Activated CD4-positive, alpha-beta T cell treated with anti-CD3 and anti-CD28 coated beads, Interleukin-2, amount 50 U/mL, for 4 hours (primary cell): ENCODE measurements at regions not wholly inside any gene's neighbourhood (a gene's known extent, or its start where the extent isn't known, plus 50 kb on each side); places are given as distances from the start of the nearest gene placed in this dataset.

ENCODE experiments used
- DNase-seq, 2 experiments: peaks; one replicate each; pipeline ENCODE4 v3.0.0-alpha.2; 2020

DNA sequence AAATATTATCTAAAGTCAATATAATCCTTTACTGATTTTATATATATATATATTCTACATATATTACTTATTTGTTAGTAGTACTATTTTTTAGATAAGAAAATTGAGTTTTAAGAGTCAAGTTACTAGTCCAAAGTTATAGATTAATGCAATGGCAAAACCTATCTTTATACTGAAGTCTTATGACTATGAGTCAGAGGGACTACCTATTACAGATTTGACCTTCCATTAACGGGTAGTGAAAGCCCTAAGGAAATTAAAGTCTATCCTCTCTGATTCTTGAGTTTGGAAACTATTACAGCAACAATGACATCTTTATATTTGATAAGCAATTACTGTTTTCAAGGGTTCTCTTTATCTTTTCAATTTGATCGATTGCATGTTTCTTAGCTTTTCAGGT lies 315.8 kb downstream of the CASP12 start:
- no peak for DNase-seq

DNA sequence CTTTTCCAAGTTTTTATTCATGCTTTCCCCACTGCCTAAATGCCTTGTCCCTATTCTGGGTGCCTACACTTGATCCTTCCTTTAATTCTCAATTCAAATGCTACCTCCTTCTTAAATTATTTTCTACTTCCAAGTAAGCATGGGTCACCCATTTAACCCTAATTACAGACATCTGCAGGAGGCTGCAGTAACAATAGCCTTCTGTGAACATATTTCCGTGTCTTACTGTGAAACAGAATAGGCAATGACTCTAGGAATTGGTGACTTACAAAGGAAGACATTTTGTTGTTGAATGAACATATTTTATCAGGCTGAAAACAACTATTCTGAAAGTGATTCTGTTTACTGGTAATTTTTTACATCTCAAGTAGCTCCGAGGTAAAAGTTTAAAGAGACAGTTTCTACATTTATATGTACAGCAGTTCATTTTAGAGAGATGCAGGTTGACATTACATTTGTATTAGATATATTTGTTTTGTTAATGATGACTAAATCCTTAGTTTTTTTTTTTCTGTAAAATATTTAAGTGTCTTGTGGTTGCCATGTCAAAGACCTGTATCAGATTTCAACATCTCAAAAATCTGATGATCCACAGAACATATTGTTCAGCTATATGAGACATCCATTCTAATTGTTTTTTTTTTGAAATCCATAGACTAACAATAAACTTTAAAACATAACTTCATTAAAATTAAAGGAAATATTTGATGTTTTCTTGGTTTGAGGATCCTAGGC lies 316.8 kb downstream of the CASP12 start:
- DNase-seq = no peak

DNA sequence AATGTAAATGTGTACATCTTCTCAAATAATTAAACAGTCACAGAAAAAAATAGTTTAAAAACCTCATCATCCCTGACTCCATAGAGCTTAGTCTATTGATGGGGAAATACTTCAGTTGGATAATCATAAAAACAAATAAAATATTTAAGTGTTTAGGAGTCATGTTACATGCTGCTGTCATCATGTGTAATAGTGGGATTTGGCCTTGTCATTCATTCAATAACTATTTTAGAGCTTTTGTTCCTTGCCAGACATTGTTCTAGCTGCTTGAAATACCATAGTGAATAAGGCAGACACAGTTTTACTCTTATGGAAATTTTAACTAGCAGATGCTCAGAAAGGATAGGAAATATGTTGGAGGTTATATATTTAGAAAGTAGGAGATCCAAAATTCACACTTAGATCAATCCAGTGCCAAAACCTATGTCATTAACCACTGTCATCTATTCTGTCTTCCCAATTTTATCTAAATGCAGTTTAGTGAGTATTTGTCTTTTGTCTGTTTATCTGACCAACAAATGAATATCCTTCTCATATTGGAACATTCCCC lies 324.7 kb downstream of the CASP12 start:
- no peak for DNase-seq

DNA sequence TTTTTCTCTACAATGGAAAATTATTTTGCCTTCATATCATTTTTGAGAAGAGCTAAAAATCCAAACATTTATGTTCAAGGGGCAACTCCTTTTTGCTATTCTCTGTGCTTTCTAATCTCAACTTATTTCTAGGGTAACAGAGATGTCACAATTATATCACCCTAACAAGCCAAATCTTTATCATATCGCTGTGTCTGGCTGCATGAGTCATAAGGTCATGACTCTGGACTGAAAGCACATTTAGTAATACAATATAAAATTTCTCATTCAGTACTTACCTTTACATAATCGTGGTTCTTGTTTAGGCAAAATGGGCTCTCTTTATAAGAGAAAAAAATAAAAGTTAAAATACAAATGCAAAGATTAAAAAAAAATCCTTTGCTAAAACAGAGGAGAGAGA lies 326.0 kb downstream of the CASP12 start:
- DNase-seq = no peak

DNA sequence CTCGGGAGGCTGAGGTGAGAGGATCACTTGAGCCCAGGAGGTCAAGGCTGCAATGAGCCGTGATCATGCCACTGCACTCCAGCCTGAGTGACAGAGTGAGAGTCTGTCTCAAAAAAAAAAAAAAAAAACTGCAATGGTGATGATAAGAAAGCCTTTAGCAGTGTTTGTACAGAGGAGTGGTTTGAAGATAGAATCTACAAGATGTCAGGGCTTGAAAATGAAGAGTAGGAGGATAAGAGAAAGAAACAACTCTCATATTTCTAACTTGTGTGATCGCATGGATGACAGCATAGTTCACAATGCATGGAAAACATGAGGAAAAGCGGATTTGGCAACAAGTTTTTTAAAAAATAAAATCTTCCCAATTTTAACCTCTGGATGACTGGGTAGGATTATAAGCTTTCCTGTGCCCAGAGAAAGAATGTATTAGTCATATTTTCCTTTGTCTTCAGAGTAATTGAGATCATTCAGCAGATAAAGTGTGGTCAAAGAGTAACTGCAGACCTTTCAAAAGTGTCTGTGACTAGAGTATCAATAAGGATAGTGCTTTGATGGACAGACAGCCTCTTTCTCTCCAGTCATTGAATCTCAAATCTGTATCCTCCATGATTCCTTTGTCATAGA lies 328.1 kb downstream of the CASP12 start:
- no peak for DNase-seq

DNA sequence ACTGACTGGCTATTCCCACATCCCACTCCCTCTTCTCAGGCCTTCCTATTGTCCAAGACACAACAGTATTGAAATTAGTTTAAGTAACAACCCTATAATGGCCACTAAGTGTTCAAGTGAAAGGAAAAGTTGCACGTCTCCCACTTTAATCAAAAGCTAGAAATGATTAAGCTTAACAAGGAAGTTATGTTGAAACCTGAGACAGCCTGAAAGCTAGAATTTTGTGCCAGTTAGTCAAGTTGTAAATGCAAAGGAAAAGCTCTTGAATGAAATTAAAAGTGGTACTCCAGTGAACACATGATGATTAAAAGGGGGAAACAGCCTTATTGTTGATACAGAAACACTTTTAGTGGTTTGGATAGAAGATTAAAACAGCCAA lies 332.7 kb downstream of the CASP12 start:
- DNase-seq = no peak

DNA sequence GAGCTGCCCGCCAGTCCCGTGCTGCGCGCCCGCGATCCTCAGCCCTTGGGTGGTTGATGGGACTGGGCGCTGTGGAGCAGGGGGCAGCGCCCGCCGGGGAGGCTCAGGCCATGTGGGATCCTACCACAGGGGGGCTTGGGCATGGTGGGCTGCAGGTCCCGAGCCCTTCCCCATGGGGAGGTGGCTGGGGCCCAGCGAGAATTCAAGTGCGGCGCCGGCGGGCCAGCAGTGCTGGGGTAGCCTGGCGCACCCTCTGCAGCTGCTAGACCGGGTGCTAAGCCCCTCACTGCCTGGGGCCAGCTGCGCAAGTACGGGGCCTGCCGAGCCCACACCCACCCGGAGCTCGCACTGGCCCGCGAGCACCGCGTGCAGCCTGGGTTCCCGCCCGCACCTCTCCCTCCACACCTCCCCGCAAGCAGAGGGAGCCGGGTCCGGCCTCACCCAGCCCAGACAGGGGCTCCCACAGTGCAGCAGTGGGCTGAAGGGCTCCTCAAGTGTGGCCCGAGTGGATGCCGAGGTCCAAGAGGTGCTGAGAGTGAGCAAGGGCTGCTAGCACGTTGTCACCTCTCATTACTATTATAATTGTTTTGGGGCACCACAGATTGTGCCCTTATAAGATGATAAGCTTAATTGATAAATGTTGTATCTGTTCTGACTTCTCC lies 333.2 kb downstream of the CASP12 start:
- no peak for DNase-seq

DNA sequence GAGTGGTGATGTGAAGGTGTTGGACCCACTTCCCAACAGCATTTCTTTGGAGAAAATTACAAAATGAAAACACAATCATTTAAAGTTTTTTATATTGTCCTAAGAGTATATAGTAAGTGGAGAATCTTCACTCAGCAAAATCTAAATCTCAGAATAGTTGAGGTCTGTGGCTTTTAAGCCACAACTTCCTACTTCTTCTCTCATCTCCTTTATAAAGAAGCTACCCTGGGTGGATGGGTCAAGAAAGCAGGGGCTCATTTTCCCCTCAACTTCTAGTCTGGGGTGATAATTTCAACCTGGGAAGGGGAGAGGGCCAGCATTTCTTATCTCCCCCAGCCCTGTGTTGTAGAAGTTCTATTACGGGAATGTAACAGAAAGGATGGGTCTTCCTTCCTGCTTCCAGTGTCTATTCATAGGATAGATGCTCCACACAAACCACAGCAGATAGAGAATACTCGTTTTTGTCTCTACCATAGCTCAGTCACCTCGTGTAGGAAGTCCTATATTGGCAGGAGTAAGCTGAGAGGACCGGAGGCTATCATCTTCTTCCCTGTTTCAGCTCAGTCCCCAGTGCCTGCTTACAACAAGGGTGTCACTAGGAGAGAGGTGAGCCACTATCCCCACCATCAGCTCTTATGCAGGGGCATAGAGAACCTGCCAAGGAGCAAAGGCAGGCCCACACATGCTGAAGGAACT lies 341.5 kb downstream of the CASP12 start:
- no peak for DNase-seq

DNA sequence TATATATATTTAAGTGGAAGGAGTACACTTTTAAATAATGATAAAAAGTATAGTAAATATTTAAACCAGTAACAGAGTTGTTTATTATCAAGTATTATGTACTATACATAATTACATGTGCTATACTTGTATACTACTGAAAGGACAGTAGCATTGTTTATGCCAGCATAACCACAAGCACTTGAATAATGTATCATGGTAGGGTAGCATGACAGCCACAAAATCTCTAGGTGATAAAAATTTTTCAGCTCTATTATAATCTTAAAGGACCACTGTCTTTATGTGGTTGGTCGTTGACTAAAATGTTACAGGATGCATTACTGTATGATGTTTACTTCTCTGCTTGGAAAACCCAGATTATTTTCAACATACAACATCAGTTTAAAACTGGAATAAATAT lies 349.2 kb downstream of the CASP12 start:
- DNase-seq = no peak

DNA sequence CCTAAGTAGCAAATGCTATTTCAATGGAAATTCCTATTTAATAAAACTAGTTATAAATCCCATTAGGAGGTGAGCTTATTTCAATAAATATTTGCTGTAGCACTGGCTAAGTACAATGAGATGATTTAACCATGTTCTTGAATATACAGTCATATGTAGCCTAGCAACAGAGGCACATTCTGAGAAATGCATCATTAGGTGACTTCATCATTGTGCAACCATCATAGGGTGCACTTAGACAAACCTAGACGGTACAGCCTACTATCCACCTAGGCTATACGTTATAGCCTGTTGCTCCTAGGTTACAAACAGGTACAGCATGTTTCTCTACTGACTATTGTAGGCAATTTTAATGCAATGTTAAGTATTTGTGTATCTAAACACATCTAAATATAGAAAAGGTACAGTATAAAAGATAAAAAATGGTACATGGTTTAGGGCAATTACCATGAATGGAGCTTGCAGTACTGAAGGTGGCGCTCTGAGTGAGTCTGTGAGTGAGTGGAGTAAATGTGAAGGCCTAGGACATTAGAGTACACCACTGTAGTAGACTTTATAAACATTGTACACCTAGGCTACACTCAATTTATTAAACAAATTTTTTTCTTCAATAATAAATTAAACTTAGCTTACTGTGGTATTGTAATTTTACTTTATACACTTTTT lies 350.1 kb downstream of the CASP12 start:
- DNase-seq = no peak

DNA sequence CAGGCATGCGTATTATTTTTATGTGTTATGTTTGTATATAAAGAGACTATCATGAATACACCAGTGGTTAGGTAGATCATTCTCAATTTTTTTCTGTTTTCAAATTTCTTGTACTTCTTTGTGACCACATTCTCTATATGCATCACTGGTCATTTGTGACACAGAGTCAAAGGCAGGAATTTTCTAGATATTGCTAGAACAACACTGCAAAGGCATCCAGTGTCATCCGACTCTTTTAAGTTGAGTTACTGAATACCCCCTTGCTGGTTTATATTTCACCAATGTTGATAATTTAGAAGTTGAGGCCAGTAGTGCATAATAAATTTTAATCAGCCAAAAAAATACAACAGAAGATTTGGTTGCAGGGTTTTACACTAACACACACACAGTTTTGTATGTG lies 351.8 kb downstream of the CASP12 start:
- no peak for DNase-seq

DNA sequence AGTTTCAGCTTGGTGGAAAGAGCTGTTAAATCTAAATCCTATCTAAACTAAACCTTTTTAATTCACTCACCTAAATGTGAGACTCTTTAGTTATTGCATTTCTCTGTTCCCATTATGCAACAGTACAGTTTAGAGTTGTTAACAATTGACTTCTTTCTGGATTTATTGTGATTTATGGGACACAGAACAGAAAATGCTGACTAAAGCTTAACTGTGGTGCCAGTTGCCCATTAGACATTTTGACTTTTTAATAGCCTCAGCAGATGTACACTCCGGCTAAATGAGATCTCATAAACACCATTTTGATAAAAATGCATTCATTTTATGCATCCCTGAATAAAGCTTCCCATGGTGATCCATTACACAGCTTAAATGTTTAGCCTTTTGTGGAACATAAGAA lies 356.6 kb downstream of the CASP12 start:
- DNase-seq = no peak

DNA sequence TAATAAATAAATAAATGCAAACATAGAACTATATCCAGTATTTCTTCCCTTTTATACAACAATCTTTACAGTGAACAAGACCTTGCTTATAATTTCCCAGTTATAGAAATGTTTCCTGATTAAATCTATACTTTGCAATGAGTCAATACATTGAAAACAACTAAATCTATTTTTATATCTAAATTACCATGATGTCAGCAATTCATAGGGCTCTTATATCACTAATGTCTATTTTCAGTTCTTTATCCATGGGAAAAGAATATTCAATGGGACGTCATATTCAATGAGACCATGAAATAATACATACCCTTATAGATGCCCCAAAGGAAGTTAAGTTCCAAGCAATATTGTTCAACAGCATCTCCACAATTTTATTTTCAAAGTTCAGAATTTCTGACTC lies 359.9 kb downstream of the CASP12 start:
- no peak for DNase-seq

DNA sequence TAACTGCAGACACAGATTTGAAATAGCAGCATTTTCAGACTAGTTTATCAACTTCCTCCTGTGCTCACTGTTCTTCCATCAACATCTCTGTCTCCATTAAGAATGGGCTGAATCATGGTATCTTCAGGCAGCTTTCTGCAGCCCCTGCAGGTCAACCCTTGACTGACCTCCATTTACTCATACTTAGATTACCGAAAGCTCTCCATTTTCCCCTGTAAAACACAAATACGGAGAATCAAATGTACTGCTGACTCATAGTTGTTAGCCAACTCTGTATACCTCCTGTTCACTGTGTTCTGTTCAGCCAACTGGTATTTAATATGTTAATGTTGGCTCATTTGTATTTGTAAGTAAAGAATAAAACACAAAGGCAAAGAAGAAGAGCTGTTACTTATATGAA lies 364.0 kb downstream of the CASP12 start:
- no peak for DNase-seq

DNA sequence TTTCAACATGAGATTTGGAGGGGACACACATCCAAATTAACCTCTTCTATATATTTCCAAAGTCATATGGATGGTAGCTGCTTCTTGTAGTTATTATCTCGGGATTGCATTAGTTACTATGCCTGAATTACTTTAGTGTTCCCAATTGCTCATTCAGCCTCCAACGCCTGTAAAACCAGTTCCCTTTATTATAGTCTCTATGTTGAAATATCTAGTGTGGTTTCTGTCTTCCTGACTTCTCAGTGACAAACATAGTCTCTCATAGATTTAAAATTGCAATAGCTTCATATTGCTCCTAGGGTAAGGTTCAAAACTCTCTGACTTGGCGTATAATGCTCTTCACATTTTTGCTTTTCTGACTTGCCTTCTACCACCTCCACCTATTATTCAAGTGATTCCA lies 366.4 kb downstream of the CASP12 start:
- DNase-seq = no peak

DNA sequence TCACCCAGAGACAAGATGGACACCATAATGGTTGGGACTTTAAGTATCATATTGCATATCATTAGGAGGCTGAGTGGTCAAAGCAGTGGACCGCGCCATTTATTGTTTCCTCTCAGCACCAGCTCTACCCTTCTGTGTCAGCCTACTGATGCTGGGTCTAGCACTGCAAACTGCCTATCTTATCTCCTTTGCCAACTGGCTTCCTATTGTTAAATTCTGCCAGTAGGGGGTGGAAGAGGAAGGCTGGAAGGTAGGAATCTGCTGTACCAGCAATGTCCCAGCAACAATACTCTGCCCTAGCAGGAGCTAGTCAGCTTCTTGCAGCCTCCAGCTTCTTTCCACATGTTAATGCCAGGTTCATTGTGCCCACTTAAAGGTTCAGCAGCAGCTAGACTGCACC lies 367.1 kb upstream of the PDGFD start:
- no peak for DNase-seq

DNA sequence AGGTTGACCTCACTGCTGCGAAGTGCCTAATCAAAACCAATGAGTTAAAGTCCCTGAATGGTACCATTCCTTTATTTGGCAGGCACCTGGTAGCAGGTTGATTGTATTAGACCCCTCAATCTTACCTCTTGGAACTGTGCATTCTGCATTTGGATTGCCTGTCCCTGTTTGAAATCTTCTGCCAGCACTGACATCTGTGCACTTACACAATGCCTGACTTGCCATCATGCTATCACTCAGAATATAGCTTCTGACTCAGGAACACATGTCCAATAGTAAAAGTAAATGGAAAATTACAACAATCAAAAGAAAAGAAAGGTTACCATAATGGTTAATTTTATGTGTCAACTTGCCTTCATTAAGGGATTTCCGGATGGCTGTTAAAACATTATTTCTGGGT lies 366.0 kb upstream of the PDGFD start:
- DNase-seq = no peak

DNA sequence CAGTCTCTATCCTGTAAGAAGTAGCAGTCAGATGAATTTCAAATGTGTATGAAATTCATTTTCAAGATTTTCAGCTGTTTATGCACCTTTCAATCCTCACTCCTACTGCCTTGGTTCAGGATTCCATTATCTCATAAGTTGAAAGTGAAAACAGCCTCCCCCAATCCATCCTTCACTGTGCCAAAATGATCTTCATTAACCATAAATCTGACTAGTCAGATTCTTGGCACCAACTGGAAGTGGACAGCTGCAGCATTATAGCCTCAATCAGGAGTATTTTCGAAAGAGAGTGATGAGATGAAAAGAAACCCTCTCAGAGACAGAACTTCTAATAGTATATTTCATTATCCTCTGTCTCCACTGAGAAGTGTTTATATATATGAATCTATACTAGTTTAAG lies 365.3 kb upstream of the PDGFD start:
- DNase-seq = no peak

DNA sequence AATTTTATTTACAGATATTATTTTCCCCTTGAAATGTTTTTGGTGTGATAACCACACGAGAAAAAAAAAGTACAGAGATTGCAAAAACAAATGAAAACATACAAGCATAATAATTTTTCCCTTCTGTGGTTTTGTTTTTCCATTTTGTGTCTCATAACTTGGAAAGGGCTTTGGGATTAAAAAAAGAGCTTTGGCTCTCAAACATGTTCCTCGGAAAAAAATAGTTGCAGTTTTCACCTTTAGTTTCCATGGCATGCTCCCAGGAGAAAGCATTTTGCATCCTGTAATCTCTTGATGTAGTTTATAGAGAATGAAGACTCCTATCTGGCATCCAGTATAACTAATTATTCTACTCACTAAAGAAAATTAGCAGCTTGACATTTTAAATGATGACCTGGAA lies 362.1 kb upstream of the PDGFD start:
- no peak for DNase-seq

DNA sequence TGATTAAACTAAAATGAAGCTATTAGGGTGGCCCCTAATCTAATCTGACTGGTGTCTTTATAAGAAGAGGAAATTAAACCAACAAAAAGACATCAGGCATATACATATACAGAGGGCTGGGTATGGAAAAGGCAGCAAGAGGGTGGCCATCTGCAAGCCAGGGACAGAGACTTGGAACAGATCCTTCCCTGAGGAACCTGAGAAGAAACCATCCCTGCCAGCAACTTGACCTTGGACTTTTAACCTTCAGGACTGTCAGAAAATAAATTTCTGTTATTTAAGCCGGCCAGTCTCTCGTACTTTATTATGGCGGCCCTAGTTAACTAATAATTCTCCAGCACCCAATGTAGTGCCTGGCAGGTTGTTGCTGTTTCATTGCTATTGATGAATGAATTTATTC lies 361.5 kb upstream of the PDGFD start:
- no peak for DNase-seq

DNA sequence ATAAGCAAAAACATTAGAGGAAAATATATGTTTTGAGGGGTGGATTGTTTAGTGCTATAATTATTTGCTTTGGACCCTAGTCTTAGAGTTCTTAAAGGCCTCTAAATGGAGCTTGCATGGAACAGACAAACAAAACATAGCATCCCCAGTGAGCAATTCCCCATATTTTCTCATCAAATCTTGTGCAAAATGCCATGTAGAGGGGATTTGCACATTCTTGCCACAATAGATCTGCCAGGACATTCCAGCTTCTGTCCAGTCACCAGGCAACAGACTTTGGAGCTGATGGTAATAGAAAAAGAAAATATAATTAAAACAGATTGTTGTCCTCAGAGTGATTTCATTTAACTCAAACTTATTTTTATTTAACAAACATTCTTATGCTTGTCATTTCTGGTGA lies 360.3 kb upstream of the PDGFD start:
- DNase-seq = no peak

DNA sequence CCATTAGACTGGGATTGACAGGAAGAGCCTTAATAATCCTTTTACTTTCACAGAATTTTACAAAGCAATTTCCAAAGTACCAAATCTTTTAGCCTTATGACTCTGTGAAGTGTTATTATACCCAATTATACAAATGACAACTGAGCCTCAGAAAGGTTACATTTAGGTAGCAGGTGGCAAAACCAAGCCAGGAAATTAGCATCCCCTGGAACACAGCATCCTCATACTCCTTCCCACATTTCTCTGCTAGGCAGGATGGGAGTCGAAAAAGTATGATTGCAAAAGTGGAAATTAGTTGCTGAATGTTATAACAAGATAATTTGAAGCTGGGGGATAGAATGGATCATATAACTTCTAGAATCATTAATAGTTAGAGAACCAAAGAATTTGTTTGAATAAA lies 359.7 kb upstream of the PDGFD start:
- no peak for DNase-seq

DNA sequence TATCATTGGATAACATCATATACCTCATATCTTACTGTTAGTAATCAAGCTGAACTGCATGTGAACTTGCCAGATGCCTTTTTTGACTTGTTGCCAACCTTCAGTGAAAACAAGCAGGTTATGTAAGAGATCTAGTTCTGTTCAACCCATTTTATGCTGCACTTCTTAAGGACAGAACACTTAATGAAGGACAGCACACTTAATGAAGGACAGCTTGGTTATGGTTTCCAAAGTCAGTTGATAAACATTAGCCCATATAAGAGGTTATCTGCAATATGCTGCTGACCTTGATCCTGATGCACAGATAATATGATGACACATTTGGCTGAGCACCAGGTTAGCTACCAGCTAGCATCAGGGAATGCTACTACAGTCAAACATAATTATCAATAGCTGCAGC lies 358.7 kb upstream of the PDGFD start:
- DNase-seq = no peak
